ENCODE measurements at regions not wholly inside any gene's neighbourhood (a gene's known extent, or its start where the extent isn't known, plus 50 kb on each side); places are given as distances from the start of the nearest gene placed in this dataset.

DNA sequence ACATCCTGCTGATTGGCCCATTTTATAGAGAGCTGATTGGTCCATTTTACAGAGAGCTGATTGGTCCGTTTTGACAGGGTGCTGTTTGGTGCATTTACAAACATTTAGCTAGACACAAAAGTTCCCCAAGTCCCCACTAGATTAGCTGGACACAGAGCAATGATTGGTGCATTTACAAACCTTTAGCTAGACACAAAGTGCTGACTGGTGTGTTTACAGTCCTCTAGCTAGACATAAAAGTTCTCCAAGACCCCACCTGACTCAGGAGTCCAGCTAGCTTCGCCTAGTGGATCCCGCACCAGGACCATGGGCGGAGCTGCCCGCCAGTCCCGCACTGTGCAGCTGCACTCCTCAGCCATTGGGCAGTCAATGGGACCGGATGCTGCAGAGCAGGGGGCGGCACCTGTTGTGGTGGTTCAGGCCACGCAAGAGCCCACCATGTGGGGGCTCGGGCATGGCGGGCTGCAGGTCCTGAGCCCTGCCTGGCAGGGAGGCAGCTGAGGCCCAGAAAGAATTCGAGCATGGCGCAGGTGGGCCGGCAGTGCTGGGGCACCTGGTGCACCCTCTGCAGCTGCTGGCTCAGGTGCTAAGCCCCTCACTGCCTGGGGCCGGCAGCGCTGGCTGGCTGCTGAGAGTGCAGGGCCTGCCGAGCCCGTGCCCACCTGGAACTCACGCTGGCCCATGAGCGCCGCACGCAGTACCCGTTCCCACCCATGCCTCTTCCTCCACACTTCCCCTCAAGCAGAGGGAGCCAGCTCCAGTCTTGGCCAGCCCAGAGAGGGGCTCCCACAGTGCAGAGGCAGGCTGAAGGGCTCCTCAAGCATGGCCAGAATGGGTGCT is 713.2 kb upstream of the GYPC start:
- H3K4me3 ChIP-seq (ENCODE audit: low read depth, low read length) = no peak overlapping the region
- TF ChIP-seq, protein P1, sequence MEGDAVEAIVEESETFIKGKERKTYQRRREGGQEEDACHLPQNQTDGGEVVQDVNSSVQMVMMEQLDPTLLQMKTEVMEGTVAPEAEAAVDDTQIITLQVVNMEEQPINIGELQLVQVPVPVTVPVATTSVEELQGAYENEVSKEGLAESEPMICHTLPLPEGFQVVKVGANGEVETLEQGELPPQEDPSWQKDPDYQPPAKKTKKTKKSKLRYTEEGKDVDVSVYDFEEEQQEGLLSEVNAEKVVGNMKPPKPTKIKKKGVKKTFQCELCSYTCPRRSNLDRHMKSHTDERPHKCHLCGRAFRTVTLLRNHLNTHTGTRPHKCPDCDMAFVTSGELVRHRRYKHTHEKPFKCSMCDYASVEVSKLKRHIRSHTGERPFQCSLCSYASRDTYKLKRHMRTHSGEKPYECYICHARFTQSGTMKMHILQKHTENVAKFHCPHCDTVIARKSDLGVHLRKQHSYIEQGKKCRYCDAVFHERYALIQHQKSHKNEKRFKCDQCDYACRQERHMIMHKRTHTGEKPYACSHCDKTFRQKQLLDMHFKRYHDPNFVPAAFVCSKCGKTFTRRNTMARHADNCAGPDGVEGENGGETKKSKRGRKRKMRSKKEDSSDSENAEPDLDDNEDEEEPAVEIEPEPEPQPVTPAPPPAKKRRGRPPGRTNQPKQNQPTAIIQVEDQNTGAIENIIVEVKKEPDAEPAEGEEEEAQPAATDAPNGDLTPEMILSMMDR (IDR thresholded peaks at IDR 0.05; ENCODE audit: low read depth, low read length) = no peak
- in situ Hi-C loops (cut with HindIII; ENCODE audit: low sequenced_read_pairs) = no loop called here
- DNase-seq (ENCODE audit: low read depth, low spot score) = no peak

DNA sequence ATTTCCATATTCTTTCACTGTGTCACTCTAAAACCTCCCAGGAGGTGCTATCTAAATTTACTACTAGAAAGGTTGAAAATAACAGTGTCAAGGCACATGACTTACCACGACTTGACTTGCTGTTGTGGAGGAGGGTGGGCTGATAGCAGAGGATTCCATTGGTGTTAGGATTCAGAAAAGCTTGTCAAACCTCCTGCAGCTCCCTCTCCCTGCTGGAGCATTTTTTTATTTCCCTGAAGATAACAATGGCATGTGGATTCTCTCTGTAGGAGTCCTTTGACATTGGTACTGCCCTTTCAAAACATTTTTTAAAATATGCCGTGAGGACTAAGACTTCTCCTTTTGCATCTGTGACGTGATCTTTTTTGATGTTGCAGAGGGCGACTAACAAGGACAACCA is 696.9 kb upstream of the GYPC start:
- no peak overlapping the region for H3K4me3 ChIP-seq (ENCODE audit: low read depth, low read length)
- in situ Hi-C loops (cut with HindIII; ENCODE audit: low sequenced_read_pairs) = no loop called here
- TF ChIP-seq, protein P1 (IDR thresholded peaks at IDR 0.05; ENCODE audit: low read depth, low read length) = no peak
- no peak for DNase-seq (ENCODE audit: low read depth, low spot score)

DNA sequence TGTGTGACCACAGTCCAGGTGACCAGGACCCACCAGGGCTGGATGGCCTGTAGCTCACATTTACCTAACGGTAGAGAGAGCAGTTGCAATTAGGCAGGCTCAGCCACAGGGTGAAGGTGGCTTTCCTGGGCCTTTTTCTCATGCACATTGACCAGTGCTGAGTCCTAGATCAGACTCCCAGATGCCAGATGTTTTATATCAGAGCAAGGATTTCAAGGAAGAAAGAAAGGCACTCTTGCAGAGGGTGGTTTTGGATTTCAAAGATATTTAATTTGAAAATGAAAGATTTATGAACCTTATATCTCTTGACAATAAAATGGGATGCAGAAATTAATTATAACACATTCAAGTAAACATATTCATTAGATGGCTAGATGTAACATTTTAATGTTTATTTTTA is 694.2 kb upstream of the GYPC start:
- TF ChIP-seq, protein P1 (IDR thresholded peaks at IDR 0.05; ENCODE audit: low read depth, low read length) = no peak
- in situ Hi-C loops (cut with HindIII; ENCODE audit: low sequenced_read_pairs) = no loop called here
- H3K4me3 ChIP-seq (ENCODE audit: low read depth, low read length) = no peak overlapping the region
- DNase-seq (ENCODE audit: low read depth, low spot score) = no peak

DNA sequence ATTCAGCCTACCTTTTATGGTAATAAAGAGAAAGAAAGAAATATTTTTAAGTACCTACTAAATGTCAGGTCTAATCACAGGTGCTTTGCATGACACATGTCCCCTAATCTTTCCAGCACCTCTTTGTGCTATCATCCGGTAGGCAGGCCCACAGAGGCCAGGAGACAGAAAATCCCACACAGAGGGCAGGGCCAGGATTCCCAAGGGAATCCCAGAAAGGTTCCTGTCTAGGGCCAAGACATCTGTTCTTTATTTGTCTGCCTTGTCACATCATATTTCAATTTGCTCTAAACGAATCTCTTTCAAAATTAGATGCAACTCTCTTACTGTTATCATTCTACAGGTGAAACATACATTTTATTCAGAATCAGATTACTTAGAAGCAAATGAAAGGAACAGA is 676.1 kb upstream of the GYPC start:
- DNase-seq (ENCODE audit: low read depth, low spot score) = no peak
- TF ChIP-seq, protein P1 (IDR thresholded peaks at IDR 0.05; ENCODE audit: low read depth, low read length) = no peak
- in situ Hi-C loops (cut with HindIII; ENCODE audit: low sequenced_read_pairs) = no loop called here
- H3K4me3 ChIP-seq (ENCODE audit: low read depth, low read length) = no peak overlapping the region

DNA sequence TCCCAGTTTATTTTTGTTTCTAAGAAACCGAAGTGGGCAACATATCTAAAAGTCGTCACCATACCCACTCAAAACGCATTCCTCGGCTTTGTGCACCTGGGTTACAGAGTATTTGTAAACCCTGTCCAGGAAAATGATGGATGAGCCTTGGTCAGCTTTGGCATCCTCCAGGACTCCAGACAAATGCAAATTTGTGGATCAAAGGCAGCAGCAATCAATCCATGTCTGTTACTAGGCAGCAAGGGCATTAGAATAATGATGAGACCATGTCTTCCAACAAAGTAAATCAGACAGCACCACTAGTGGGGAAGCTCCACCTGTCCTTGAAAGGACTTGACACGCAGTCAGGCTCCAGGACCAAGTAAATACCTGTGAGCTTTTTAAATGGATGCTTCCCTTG is 672.6 kb upstream of the GYPC start:
- H3K4me3 ChIP-seq (ENCODE audit: low read depth, low read length) = no peak overlapping the region
- DNase-seq (ENCODE audit: low read depth, low spot score) = no peak
- TF ChIP-seq, protein P1 (IDR thresholded peaks at IDR 0.05; ENCODE audit: low read depth, low read length) = no peak
- in situ Hi-C loops (cut with HindIII; ENCODE audit: low sequenced_read_pairs) = no loop called here

DNA sequence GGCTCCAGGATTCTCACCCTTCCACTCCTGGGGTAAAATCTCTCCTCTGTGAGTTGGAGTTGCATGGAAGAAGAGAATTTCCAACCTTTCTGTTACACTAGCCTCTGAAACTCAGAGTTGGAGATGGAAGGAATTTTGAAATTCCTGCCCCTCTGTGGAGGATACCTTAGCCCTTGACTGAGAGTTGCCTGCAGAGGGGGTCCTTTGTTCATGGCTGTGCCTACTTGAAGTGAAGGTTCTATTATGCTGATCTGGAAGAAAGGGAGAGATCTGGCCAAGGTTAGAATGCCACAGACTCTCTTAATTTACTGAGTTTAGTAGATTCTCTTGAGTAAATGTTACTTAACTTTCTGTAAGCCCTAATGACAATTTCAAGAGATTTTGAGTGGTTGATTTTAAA is 626.6 kb upstream of the GYPC start:
- no peak overlapping the region for H3K4me3 ChIP-seq (ENCODE audit: low read depth, low read length)
- in situ Hi-C loops (cut with HindIII; ENCODE audit: low sequenced_read_pairs) = no loop called here
- TF ChIP-seq, protein P1 (IDR thresholded peaks at IDR 0.05; ENCODE audit: low read depth, low read length) = no peak
- DNase-seq (ENCODE audit: low read depth, low spot score) = no peak

Measured in astrocyte of the spinal cord (primary cell).